Fibroblast of mammary gland (primary cell): ENCODE measurements at regions not wholly inside any gene's neighbourhood (a gene's known extent, or its start where the extent isn't known, plus 50 kb on each side); places are given as distances from the start of the nearest gene placed in this dataset.

Experiments used
- DNase-seq: peaks from one replicate; pipeline ENCODE4 v3.0.0-alpha.2; 2010; ENCODE audit warnings: low read depth
- H3K4me3 ChIP-seq: 2 replicates; pipeline ENCODE4 v1.5.1; 2011; ENCODE audit warnings: low read depth, mild to moderate bottlenecking, low read length, moderate library complexity; ENCODE audit not compliant: control insufficient read depth
- TF ChIP-seq, protein P1 (sequence below): conservative IDR thresholded peaks from 2 replicates; pipeline ENCODE4 v1.5.1; 2011; ENCODE audit warnings: low read depth, low read length, inconsistent platforms; ENCODE audit not compliant: control insufficient read depth, insufficient read depth

DNA sequence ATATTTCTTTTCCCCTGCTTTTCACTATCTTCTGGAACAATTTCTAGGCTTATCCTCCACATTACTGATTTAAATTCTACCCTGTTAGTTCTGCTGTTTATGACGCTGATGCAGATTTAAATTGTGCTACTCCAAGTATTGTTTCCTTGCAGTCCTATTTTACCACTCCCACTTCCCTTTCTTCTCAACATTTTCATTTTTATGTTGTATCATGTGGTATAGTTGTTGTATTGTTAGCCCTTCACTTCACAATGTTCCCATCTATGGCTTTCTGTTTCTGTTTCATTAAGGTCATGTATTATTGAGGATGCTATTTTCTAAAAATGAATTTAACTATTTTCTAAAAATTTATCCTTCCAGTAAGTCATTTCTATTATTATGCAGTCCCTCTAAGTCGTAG lies 254.4 kb downstream of the NDUFS4 start:
- DNase-seq, result no peak
- H3K4me3 ChIP-seq, result no peak overlapping the region
- TF ChIP-seq, protein P1, sequence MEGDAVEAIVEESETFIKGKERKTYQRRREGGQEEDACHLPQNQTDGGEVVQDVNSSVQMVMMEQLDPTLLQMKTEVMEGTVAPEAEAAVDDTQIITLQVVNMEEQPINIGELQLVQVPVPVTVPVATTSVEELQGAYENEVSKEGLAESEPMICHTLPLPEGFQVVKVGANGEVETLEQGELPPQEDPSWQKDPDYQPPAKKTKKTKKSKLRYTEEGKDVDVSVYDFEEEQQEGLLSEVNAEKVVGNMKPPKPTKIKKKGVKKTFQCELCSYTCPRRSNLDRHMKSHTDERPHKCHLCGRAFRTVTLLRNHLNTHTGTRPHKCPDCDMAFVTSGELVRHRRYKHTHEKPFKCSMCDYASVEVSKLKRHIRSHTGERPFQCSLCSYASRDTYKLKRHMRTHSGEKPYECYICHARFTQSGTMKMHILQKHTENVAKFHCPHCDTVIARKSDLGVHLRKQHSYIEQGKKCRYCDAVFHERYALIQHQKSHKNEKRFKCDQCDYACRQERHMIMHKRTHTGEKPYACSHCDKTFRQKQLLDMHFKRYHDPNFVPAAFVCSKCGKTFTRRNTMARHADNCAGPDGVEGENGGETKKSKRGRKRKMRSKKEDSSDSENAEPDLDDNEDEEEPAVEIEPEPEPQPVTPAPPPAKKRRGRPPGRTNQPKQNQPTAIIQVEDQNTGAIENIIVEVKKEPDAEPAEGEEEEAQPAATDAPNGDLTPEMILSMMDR, result no peak

DNA sequence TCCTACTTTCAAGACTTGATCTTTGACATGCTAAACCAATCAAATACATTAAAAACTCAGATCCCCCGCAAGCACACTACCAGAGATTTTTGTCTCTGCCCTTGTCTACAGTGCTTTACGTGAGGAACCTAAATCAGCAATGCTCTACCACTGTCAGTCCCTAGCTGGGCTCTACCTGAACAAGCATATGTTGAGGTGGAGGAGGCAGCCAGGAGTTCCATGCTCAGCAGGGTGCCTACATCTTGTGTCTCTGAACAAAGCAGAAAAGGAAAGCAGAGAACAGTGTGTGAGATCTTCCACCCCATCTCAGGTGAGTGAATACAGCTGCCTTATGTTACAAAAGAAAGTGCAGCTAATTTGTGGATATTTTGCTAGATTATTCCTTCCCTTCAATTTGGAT lies 255.0 kb downstream of the NDUFS4 start:
- no peak for DNase-seq
- TF ChIP-seq, protein P1, result no peak
- no peak overlapping the region for H3K4me3 ChIP-seq

DNA sequence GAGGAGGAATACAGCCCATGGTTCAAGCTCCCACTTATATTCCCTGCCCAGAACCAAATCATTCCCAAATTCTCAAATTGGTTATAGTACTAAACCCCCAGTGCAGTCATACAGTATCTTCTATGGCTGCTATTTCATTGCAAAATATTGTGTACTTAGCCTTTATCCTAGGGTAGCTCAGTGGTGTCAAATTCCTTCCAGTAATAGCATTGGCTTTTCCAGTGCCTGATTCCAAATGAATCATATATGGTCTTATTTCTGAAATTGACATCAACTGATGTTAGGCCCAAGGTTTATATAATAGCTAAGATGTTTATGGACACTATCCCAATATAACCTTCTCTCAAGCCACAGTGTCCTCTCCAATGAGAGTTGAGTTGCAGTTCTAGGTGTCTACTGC lies 256.7 kb downstream of the NDUFS4 start:
- no peak overlapping the region for H3K4me3 ChIP-seq
- peak; percentile 8 for DNase-seq
- TF ChIP-seq, protein P1, result no peak

DNA sequence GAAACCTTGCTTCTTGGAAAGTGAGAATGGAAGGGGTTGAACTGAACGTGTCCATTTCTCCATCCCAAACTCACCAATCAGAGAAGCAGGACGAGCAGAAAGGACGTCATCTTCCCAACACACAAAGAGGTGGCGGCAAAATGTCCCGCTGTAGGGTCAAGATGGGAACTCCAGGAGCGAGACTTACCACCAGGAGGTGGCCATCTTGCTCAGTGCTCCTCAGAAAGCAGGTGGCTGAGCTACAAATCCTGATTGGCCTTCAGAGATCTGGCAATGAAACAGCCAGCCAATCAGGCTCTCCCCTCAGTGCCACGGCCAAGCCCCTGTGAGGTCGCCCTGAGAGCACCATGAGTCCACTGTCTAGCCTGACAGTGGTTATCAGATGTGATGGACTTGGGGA lies 259.0 kb downstream of the NDUFS4 start:
- DNase-seq, result no peak
- H3K4me3 ChIP-seq, result no peak overlapping the region
- TF ChIP-seq, protein P1, result no peak

DNA sequence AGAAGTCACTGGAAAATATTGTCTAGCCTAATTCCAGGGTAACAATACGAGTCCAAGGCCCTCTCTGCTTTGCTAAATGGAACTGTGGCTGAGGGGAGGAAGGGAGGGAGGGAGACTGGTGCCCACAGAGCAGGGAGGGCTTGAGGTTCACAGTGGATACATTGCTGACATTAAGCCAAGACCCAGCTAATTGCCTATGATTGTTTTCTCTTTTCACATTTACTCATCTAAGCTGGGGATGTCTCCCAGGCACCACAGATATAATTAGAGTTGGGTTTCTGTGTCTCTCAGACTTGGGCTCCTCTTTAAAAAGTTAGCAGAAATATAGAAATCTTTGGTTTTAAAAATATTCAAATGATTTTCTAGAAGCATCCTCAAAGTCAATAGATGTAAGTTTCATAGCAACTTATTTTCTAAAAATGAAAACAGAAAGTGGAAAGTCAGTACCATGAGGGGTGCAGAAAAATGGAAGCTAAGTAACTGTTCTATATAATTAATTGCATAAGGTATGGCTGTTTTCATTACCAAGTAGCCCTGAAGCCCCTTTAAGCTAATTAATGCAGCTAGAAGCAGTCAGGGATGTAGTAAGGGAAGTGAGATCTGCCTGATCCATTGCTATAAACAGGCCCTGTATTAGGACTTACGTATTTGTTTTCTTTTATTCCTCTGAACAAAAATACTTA lies 259.8 kb downstream of the NDUFS4 start:
- no peak overlapping the region for H3K4me3 ChIP-seq
- TF ChIP-seq, protein P1, result no peak
- no peak for DNase-seq

DNA sequence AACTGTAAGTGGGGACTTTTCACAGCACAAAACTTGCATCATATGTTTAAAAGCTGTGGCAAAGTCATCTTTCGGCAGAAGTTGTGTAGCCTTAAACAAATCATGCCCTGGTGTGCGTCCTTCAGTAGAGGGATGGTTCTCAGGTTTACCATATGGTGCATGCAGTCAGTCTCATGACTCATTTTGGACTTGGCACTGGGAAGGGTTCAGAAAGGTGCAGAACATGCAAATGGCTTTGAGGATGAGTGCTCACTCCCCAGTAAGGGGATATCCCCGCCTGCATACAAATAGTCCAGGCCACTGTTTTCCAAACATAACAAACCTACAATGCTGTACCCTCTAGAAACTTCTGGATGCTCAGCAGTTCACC lies 260.3 kb downstream of the NDUFS4 start:
- TF ChIP-seq, protein P1, result no peak
- peak; percentile 20 for DNase-seq
- H3K4me3 ChIP-seq, result no peak overlapping the region

DNA sequence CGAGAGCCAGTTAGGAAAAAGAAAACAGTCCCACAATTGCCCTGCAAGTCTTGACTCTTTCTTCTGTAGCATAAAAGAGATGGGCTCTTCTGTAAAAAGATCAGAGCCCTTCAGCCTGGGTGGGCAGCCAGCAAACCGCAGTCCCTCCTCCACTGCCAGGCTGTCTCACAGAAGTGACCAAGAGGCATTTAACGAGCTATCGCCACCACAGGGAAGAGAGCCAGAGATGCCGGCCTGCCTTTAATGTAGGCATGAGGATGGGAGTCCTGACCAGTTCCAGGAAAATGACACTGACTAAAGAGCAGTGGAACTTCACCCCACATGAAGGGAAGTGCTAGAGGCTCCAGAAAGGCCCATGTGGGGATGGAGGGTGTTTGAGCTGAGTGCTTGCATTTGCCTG lies 264.6 kb downstream of the NDUFS4 start:
- no peak overlapping the region for H3K4me3 ChIP-seq
- TF ChIP-seq, protein P1, result no peak
- DNase-seq, result no peak
